ENCODE measurements at regions not wholly inside any gene's neighbourhood (a gene's known extent, or its start where the extent isn't known, plus 50 kb on each side); places are given as distances from the start of the nearest gene placed in this dataset.
"Not testable (repeated sequence)": the region's sequence is repeated elsewhere in the genome, so short reads cannot be mapped to it uniquely, and the experiment has no call there.

GRCh38 chr12:17595111-17595510 lies 494.9 kb downstream of the RERGL start:
- no peak overlapping the region for H3K4me3 ChIP-seq (ENCODE audit: low read depth in 1 of 2, low read length in 2 of 2)
- H3K9me3 ChIP-seq (ENCODE audit: control insufficient read depth in 1 of 2, low read length in 2 of 2) = no peaks in the 10 kb centered on the region
- H3K4me1 ChIP-seq (ENCODE audit: control insufficient read depth in 1 of 2, insufficient read depth in 2 of 2, low read length in 2 of 2) = no peaks in the 10 kb centered on the region
- no peaks in the 10 kb centered on the region for H3K36me3 ChIP-seq (ENCODE audit: control insufficient read depth in 1 of 2, insufficient read depth in 2 of 2, low read length in 2 of 2)
- H3K27me3 ChIP-seq (ENCODE audit: low read depth, low read length) = no peaks in the 10 kb centered on the region
- H3K27ac ChIP-seq (ENCODE audit: low read length) = no peak overlapping the region

GRCh38 chr12:17593715-17594406 lies 496.1 kb downstream of the RERGL start:
- Histone ChIP-seq H3K36me3 (ENCODE audit: control insufficient read depth in 1 of 2, insufficient read depth in 2 of 2, low read length in 2 of 2) (no peaks in the 10 kb centered on the region), H3K27me3 (ENCODE audit: low read depth, low read length) (no peaks in the 10 kb centered on the region), H3K4me3 (ENCODE audit: low read depth in 1 of 2, low read length in 2 of 2) (no peak overlapping the region), H3K27ac (ENCODE audit: low read length) (no peak overlapping the region), H3K4me1 (ENCODE audit: control insufficient read depth in 1 of 2, insufficient read depth in 2 of 2, low read length in 2 of 2) (no peaks in the 10 kb centered on the region), H3K9me3 (ENCODE audit: control insufficient read depth in 1 of 2, low read length in 2 of 2) (no peaks in the 10 kb centered on the region)

- no peaks in the 10 kb centered on the region for H3K36me3 ChIP-seq (ENCODE audit: control insufficient read depth in 1 of 2, insufficient read depth in 2 of 2, low read length in 2 of 2)
- H3K9me3 ChIP-seq (ENCODE audit: control insufficient read depth in 1 of 2, low read length in 2 of 2) = no peaks in the 10 kb centered on the region
- no peaks in the 10 kb centered on the region for H3K27me3 ChIP-seq (ENCODE audit: low read depth, low read length)
- H3K27ac ChIP-seq (ENCODE audit: low read length) = no peak overlapping the region
- H3K4me1 ChIP-seq (ENCODE audit: control insufficient read depth in 1 of 2, insufficient read depth in 2 of 2, low read length in 2 of 2) = no peaks in the 10 kb centered on the region
- H3K4me3 ChIP-seq (ENCODE audit: low read depth in 1 of 2, low read length in 2 of 2) = no peak overlapping the region
Measured at GRCh38 chr12:17592472-17592871, 497.5 kb downstream of the RERGL start.

GRCh38 chr12:17591005-17591681 lies 498.9 kb downstream of the RERGL start:
- Histone ChIP-seq H3K9me3 (ENCODE audit: control insufficient read depth in 1 of 2, low read length in 2 of 2) (no peaks in the 10 kb centered on the region), H3K36me3 (ENCODE audit: control insufficient read depth in 1 of 2, insufficient read depth in 2 of 2, low read length in 2 of 2) (no peaks in the 10 kb centered on the region), H3K4me1 (ENCODE audit: control insufficient read depth in 1 of 2, insufficient read depth in 2 of 2, low read length in 2 of 2) (no peaks in the 10 kb centered on the region), H3K4me3 (ENCODE audit: low read depth in 1 of 2, low read length in 2 of 2) (no peak overlapping the region), H3K27me3 (ENCODE audit: low read depth, low read length) (no peaks in the 10 kb centered on the region), H3K27ac (ENCODE audit: low read length) (no peak overlapping the region)

GRCh38 chr12:17588968-17589367 lies 501.0 kb downstream of the RERGL start:
- H3K27me3 ChIP-seq (ENCODE audit: low read depth, low read length) = no peaks in the 10 kb centered on the region

GRCh38 chr12:17579205-17580026 lies 510.6 kb downstream of the RERGL start:
- H3K4me3 ChIP-seq (ENCODE audit: low read depth in 1 of 2, low read length in 2 of 2) = no peak overlapping the region
- no peaks in the 10 kb centered on the region for H3K9me3 ChIP-seq (ENCODE audit: control insufficient read depth in 1 of 2, low read length in 2 of 2)
- no peak overlapping the region for H3K27ac ChIP-seq (ENCODE audit: low read length)
- no peaks in the 10 kb centered on the region for H3K4me1 ChIP-seq (ENCODE audit: control insufficient read depth in 1 of 2, insufficient read depth in 2 of 2, low read length in 2 of 2)
- H3K36me3 ChIP-seq (ENCODE audit: control insufficient read depth in 1 of 2, insufficient read depth in 2 of 2, low read length in 2 of 2) = no peaks in the 10 kb centered on the region
- H3K27me3 ChIP-seq (ENCODE audit: low read depth, low read length) = no peaks in the 10 kb centered on the region

More at GRCh38 chr12:17588968-17589367, 501.0 kb downstream of the RERGL start:
- H3K27ac ChIP-seq (ENCODE audit: low read length) = no peak overlapping the region
- no peaks in the 10 kb centered on the region for H3K36me3 ChIP-seq (ENCODE audit: control insufficient read depth in 1 of 2, insufficient read depth in 2 of 2, low read length in 2 of 2)
- no peak overlapping the region for H3K4me3 ChIP-seq (ENCODE audit: low read depth in 1 of 2, low read length in 2 of 2)
- H3K4me1 ChIP-seq (ENCODE audit: control insufficient read depth in 1 of 2, insufficient read depth in 2 of 2, low read length in 2 of 2) = no peaks in the 10 kb centered on the region
- no peaks in the 10 kb centered on the region for H3K9me3 ChIP-seq (ENCODE audit: control insufficient read depth in 1 of 2, low read length in 2 of 2)

GRCh38 chr12:17577405-17577804 lies 512.6 kb downstream of the RERGL start:
- no peak overlapping the region for H3K4me3 ChIP-seq (ENCODE audit: low read depth in 1 of 2, low read length in 2 of 2)
- H3K9me3 ChIP-seq (ENCODE audit: control insufficient read depth in 1 of 2, low read length in 2 of 2) = no peaks in the 10 kb centered on the region
- H3K27me3 ChIP-seq (ENCODE audit: low read depth, low read length) = no peaks in the 10 kb centered on the region
- no peaks in the 10 kb centered on the region for H3K36me3 ChIP-seq (ENCODE audit: control insufficient read depth in 1 of 2, insufficient read depth in 2 of 2, low read length in 2 of 2)
- H3K27ac ChIP-seq (ENCODE audit: low read length) = no peak overlapping the region
- H3K4me1 ChIP-seq (ENCODE audit: control insufficient read depth in 1 of 2, insufficient read depth in 2 of 2, low read length in 2 of 2) = no peaks in the 10 kb centered on the region

- Histone ChIP-seq H3K9me3 (ENCODE audit: control insufficient read depth in 1 of 2, low read length in 2 of 2) (no peaks in the 10 kb centered on the region), H3K27ac (ENCODE audit: low read length) (no peak overlapping the region), H3K27me3 (ENCODE audit: low read depth, low read length) (no peaks in the 10 kb centered on the region), H3K4me3 (ENCODE audit: low read depth in 1 of 2, low read length in 2 of 2) (no peak overlapping the region), H3K4me1 (ENCODE audit: control insufficient read depth in 1 of 2, insufficient read depth in 2 of 2, low read length in 2 of 2) (no peaks in the 10 kb centered on the region), H3K36me3 (ENCODE audit: control insufficient read depth in 1 of 2, insufficient read depth in 2 of 2, low read length in 2 of 2) (no peaks in the 10 kb centered on the region)
Measured at GRCh38 chr12:17572250-17572649, 517.7 kb downstream of the RERGL start.

- Histone ChIP-seq H3K27me3 (ENCODE audit: low read depth, low read length) (no peaks in the 10 kb centered on the region), H3K36me3 (ENCODE audit: control insufficient read depth in 1 of 2, insufficient read depth in 2 of 2, low read length in 2 of 2) (no peaks in the 10 kb centered on the region)
Measured at GRCh38 chr12:17571047-17571446, 518.9 kb downstream of the RERGL start.

DNA sequence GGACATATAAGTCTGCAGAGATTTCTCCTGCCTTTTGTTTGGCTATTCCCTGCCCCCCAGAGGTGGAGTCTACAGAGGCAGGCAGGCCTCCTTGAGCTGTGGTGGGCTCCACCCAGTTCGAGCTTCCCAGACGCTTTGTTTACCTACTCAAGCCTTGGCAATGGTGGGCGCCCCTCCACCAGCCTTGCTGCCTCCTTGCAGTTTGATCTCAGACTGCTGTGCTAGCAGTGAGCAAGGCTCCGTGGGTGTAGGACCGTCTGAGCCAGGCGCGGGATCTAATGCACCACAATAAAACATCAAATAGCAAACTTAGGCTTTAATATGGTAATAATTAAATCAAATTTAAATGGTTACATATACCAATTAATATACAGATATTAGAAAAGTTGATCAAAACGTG lies 525.4 kb downstream of the RERGL start:
- not testable (repeated sequence) for H3K9me3 ChIP-seq (ENCODE audit: control insufficient read depth in 1 of 2, low read length in 2 of 2); H3K4me3 ChIP-seq (ENCODE audit: low read depth in 1 of 2, low read length in 2 of 2); H3K27me3 ChIP-seq (ENCODE audit: low read depth, low read length); H3K4me1 ChIP-seq (ENCODE audit: control insufficient read depth in 1 of 2, insufficient read depth in 2 of 2, low read length in 2 of 2); H3K27ac ChIP-seq (ENCODE audit: low read length); H3K36me3 ChIP-seq (ENCODE audit: control insufficient read depth in 1 of 2, insufficient read depth in 2 of 2, low read length in 2 of 2)

More at GRCh38 chr12:17571047-17571446, 518.9 kb downstream of the RERGL start:
- H3K4me1 ChIP-seq (ENCODE audit: control insufficient read depth in 1 of 2, insufficient read depth in 2 of 2, low read length in 2 of 2) = no peaks in the 10 kb centered on the region
- no peaks in the 10 kb centered on the region for H3K9me3 ChIP-seq (ENCODE audit: control insufficient read depth in 1 of 2, low read length in 2 of 2)
- no peak overlapping the region for H3K4me3 ChIP-seq (ENCODE audit: low read depth in 1 of 2, low read length in 2 of 2)
- H3K27ac ChIP-seq (ENCODE audit: low read length) = no peak overlapping the region

- no peak overlapping the region for H3K4me3 ChIP-seq (ENCODE audit: low read depth in 1 of 2, low read length in 2 of 2)
- no peaks in the 10 kb centered on the region for H3K4me1 ChIP-seq (ENCODE audit: control insufficient read depth in 1 of 2, insufficient read depth in 2 of 2, low read length in 2 of 2)
- H3K27me3 ChIP-seq (ENCODE audit: low read depth, low read length) = no peaks in the 10 kb centered on the region
- H3K36me3 ChIP-seq (ENCODE audit: control insufficient read depth in 1 of 2, insufficient read depth in 2 of 2, low read length in 2 of 2) = no peaks in the 10 kb centered on the region
- H3K9me3 ChIP-seq (ENCODE audit: control insufficient read depth in 1 of 2, low read length in 2 of 2) = peaks cover 0 to 8% of the 10 kb centered on the region in 2 donors
- H3K27ac ChIP-seq (ENCODE audit: low read length) = no peak overlapping the region
Measured at GRCh38 chr12:17550011-17550410, 540.0 kb downstream of the RERGL start.
